ENCODE measurements at regions not wholly inside any gene's neighbourhood (a gene's known extent, or its start where the extent isn't known, plus 50 kb on each side); places are given as distances from the start of the nearest gene placed in this dataset.
"Not testable (repeated sequence)": the region's sequence is repeated elsewhere in the genome, so short reads cannot be mapped to it uniquely, and the experiment has no call there.

- no peak for DNase-seq
These were observed 586.4 kb downstream of the ACTL7B start for GRCh38 chr9:108269371-108269770.

- DNase-seq = no peak
These were observed 590.7 kb downstream of the ACTL7B start for GRCh38 chr9:108265065-108265464.

- no peak for DNase-seq
These were observed 591.7 kb downstream of the ACTL7B start for GRCh38 chr9:108264093-108264492.

- DNase-seq = no peak
These were observed 593.0 kb downstream of the ACTL7B start for GRCh38 chr9:108262836-108263235.

- DNase-seq = no peak
These were observed 595.7 kb downstream of the ACTL7B start for GRCh38 chr9:108259917-108260675.

- DNase-seq = no peak
These were observed 597.1 kb downstream of the ACTL7B start for GRCh38 chr9:108258640-108259039.

GRCh38 chr9:108257382-108257781, 598.4 kb downstream of the ACTL7B start:
- DNase-seq = no peak

- no peak for DNase-seq
These were observed 601.5 kb downstream of the ACTL7B start for GRCh38 chr9:108254236-108254635.

- DNase-seq = not testable (repeated sequence)
These were observed 608.4 kb downstream of the ACTL7B start for GRCh38 chr9:108247391-108247790.

GRCh38 chr9:108245901-108246300, 609.9 kb downstream of the ACTL7B start:
- no peak for DNase-seq

- DNase-seq = no peak
These were observed 610.5 kb downstream of the ACTL7B start for GRCh38 chr9:108245331-108245730.

- DNase-seq = no peak
These were observed 611.1 kb downstream of the ACTL7B start for GRCh38 chr9:108244686-108245085.

- no peak for DNase-seq
These were observed 614.3 kb downstream of the ACTL7B start for GRCh38 chr9:108241384-108242073.

GRCh38 chr9:108239696-108240321, 616.0 kb downstream of the ACTL7B start:
- no peak for DNase-seq

GRCh38 chr9:108235609-108236008, 620.2 kb downstream of the ACTL7B start:
- no peak for DNase-seq

- DNase-seq = no peak
These were observed 621.0 kb downstream of the ACTL7B start for GRCh38 chr9:108234811-108235210.

GRCh38 chr9:108225149-108225800, 630.5 kb downstream of the ACTL7B start:
- no peak for DNase-seq

- DNase-seq = no peak
These were observed 631.1 kb downstream of the ACTL7B start for GRCh38 chr9:108224716-108225115.

- DNase-seq = no peak
These were observed 636.1 kb downstream of the ACTL7B start for GRCh38 chr9:108219664-108220063.

GRCh38 chr9:108217431-108218349, 638.1 kb downstream of the ACTL7B start:
- DNase-seq = no peak

GRCh38 chr9:108213511-108213910, 642.3 kb downstream of the ACTL7B start:
- no peak for DNase-seq

GRCh38 chr9:108212184-108212583, 643.6 kb downstream of the ACTL7B start:
- no peak for DNase-seq

Data from CD4-positive, alpha-beta T cell treated with Interleukin-12 subunit alpha and Interleukin-12 subunit beta, for 1 hour (primary cell).